HEK293 (cell line): ENCODE measurements at regions not wholly inside any gene's neighbourhood (a gene's known extent, or its start where the extent isn't known, plus 50 kb on each side); places are given as distances from the start of the nearest gene placed in this dataset.

Source experiments
- CTCF ChIA-PET: fragments of 350-600 bp; formaldehyde crosslinking; extraction: SDS; loops from one replicate; lab custom pipeline; 2021; ENCODE audit warnings: antibody characterized with exemption; lab: Yijun Ruan, JAX
- POLR2A ChIA-PET: fragments of 300-600 bp; formaldehyde crosslinking; extraction: SDS; loops from one replicate; lab custom pipeline; 2020; ENCODE audit warnings: antibody characterized with exemption, inconsistent platforms; lab: Yijun Ruan, JAX
- H3K27ac ChIP-seq: fragments of 200-500 bp; sonication (Bioruptor generic); 2 replicates; pipeline ENCODE4 v1.5.1; 2014; ENCODE audit warnings: low read depth, low read length, control low read depth, inconsistent platforms; ENCODE audit errors: extremely low read depth
- H3K36me3 ChIP-seq, 2 experiments: fragments of 200-500 bp in 1 of 2; sonication (Bioruptor generic) in 1 of 2; 1 replicate in 1 of 2; 2 replicates in 1 of 2; pipeline ENCODE4 v1.5.1; 2014 to 2017; ENCODE audit warnings: inconsistent platforms in 2 of 2, low read length in 2 of 2; ENCODE audit not compliant: control insufficient read depth in 2 of 2, insufficient read depth in 1 of 2
- H3K4me1 ChIP-seq: fragments of 200-500 bp; sonication (Bioruptor generic); 2 replicates; pipeline ENCODE4 v1.5.1; 2014; ENCODE audit warnings: mild to moderate bottlenecking, low read length, inconsistent platforms; ENCODE audit not compliant: control insufficient read depth, insufficient read depth
- H3K4me3 ChIP-seq: 2 replicates; pipeline ENCODE4 v1.5.1; 2011; ENCODE audit warnings: low read depth, mild to moderate bottlenecking, control low read depth, low read length, moderate library complexity
- H3K9me3 ChIP-seq: fragments of 200-500 bp; sonication (Bioruptor generic); 2 replicates; pipeline ENCODE4 v1.5.1; 2014; ENCODE audit warnings: low read depth, low read length, inconsistent platforms; ENCODE audit not compliant: control insufficient read depth, insufficient read depth
- BCL11B ChIP-seq: fragments of 450-650 bp; formaldehyde crosslinking; IDR thresholded peaks from 2 replicates; pipeline ENCODE4 v1.5.1; 2016; ENCODE audit warnings: low read depth, missing biosample characterization, missing genetic modification characterization
- GLIS2 ChIP-seq: fragments of 450-650 bp; formaldehyde crosslinking; IDR thresholded peaks from 2 replicates; pipeline ENCODE4 v1.5.1; 2016; ENCODE audit warnings: missing biosample characterization, missing genetic modification characterization
- HOXA7 ChIP-seq: sonication (generic); formaldehyde crosslinking; IDR thresholded peaks from 2 replicates; pipeline ENCODE4 v1.8.1; 2022; ENCODE audit warnings: missing genetic modification reagents, borderline replicate concordance
- HOXC10 ChIP-seq: sonication (generic); formaldehyde crosslinking; IDR thresholded peaks from 2 replicates; pipeline ENCODE4 v1.8.1; 2023; ENCODE audit warnings: mild to moderate bottlenecking, missing genetic modification reagents
- INSM2 ChIP-seq: fragments of 450-650 bp; formaldehyde crosslinking; IDR thresholded peaks from 2 replicates; pipeline ENCODE4 v1.5.1; 2016; ENCODE audit warnings: missing biosample characterization, missing genetic modification characterization
- KLF17 ChIP-seq: fragments of 450-650 bp; formaldehyde crosslinking; IDR thresholded peaks from 2 replicates; pipeline ENCODE4 v1.5.1; 2016; ENCODE audit warnings: missing biosample characterization, missing genetic modification characterization
- KLF9 ChIP-seq: fragments of 450-650 bp; formaldehyde crosslinking; IDR thresholded peaks from 2 replicates; pipeline ENCODE4 v1.5.1; 2016; ENCODE audit warnings: missing biosample characterization, missing genetic modification characterization, low read depth
- MZF1 ChIP-seq: fragments of 450-650 bp; formaldehyde crosslinking; IDR thresholded peaks from 2 replicates; pipeline ENCODE4 v1.5.1; 2017; ENCODE audit warnings: missing biosample characterization, missing genetic modification characterization, borderline replicate concordance
- PATZ1 ChIP-seq: fragments of 450-650 bp; formaldehyde crosslinking; IDR thresholded peaks from 2 replicates; pipeline ENCODE4 v1.5.1; 2016; ENCODE audit warnings: missing biosample characterization, missing genetic modification characterization
- SETDB1 ChIP-seq: IDR thresholded peaks from one replicate; pipeline ENCODE4 v1.6.1; 2017; ENCODE audit warnings: mild to moderate bottlenecking, low read length, moderate library complexity, mixed read lengths; ENCODE audit not compliant: insufficient read length
- ZBTB17 ChIP-seq: fragments of 450-650 bp; formaldehyde crosslinking; IDR thresholded peaks from 2 replicates; pipeline ENCODE4 v1.5.1; 2016; ENCODE audit warnings: missing biosample characterization, missing genetic modification characterization
- ZBTB20 ChIP-seq: fragments of 450-650 bp; formaldehyde crosslinking; IDR thresholded peaks from 2 replicates; pipeline ENCODE4 v1.5.1; 2016; ENCODE audit warnings: missing biosample characterization, missing genetic modification characterization
- ZBTB21 ChIP-seq: fragments of 450-650 bp; formaldehyde crosslinking; IDR thresholded peaks from 2 replicates; pipeline ENCODE4 v1.5.1; 2017; ENCODE audit warnings: missing biosample characterization, missing genetic modification characterization
- ZNF155 ChIP-seq: fragments of 450-650 bp; formaldehyde crosslinking; IDR thresholded peaks from 2 replicates; pipeline ENCODE4 v1.5.1; 2016; ENCODE audit warnings: missing biosample characterization, missing genetic modification characterization
- ZNF157 ChIP-seq: fragments of 450-650 bp; formaldehyde crosslinking; IDR thresholded peaks from 2 replicates; pipeline ENCODE4 v1.5.1; 2016; ENCODE audit warnings: missing biosample characterization, missing genetic modification characterization
- ZNF175 ChIP-seq: fragments of 450-650 bp; formaldehyde crosslinking; IDR thresholded peaks from 2 replicates; pipeline ENCODE4 v1.5.1; 2016; ENCODE audit warnings: missing biosample characterization, missing genetic modification characterization
- ZNF18 ChIP-seq: fragments of 450-650 bp; formaldehyde crosslinking; IDR thresholded peaks from 2 replicates; pipeline ENCODE4 v1.5.1; 2016; ENCODE audit warnings: missing biosample characterization, missing genetic modification characterization
- ZNF221 ChIP-seq: fragments of 450-650 bp; formaldehyde crosslinking; IDR thresholded peaks from 2 replicates; pipeline ENCODE4 v1.5.1; 2017; ENCODE audit warnings: missing biosample characterization, missing genetic modification characterization, borderline replicate concordance
- ZNF324 ChIP-seq: fragments of 450-650 bp; formaldehyde crosslinking; IDR thresholded peaks from 2 replicates; pipeline ENCODE4 v1.5.1; 2016; ENCODE audit warnings: missing biosample characterization, missing genetic modification characterization
- ZNF518A ChIP-seq: fragments of 450-650 bp; formaldehyde crosslinking; conservative IDR thresholded peaks from 2 replicates; pipeline ENCODE4 v1.5.1; 2016; ENCODE audit warnings: low read depth, missing biosample characterization, missing genetic modification characterization
- ZNF521 ChIP-seq: fragments of 450-650 bp; formaldehyde crosslinking; IDR thresholded peaks from 2 replicates; pipeline ENCODE4 v1.5.1; 2017; ENCODE audit warnings: missing biosample characterization, mild to moderate bottlenecking, missing genetic modification characterization
- ZNF610 ChIP-seq: fragments of 450-650 bp; formaldehyde crosslinking; IDR thresholded peaks from 2 replicates; pipeline ENCODE4 v1.5.1; 2016; ENCODE audit warnings: missing biosample characterization, missing genetic modification characterization, borderline replicate concordance
- ZSCAN23 ChIP-seq: fragments of 450-650 bp; formaldehyde crosslinking; IDR thresholded peaks from 2 replicates; pipeline ENCODE4 v1.5.1; 2016; ENCODE audit warnings: missing biosample characterization, missing genetic modification characterization

- POLR2A ChIA-PET: no interaction called here
- CTCF ChIA-PET: no interaction called here
- H3K36me3 ChIP-seq: no peaks in the 10 kb centered on the region
- H3K9me3 ChIP-seq: no peaks in the 10 kb centered on the region
- H3K27ac ChIP-seq: no peak overlapping the region
- TF ChIP-seq PATZ1 (tag by site-specific recombination): no peak
- TF ChIP-seq HOXA7 (CRISPR knock-in tag): no peak
- no peak for TF ChIP-seq SETDB1
- TF ChIP-seq ZBTB21 (tag by site-specific recombination): no peak
- TF ChIP-seq ZNF157 (tag by site-specific recombination): no peak
- no peak for TF ChIP-seq MZF1 (tag by site-specific recombination)
- TF ChIP-seq ZNF221 (tag by site-specific recombination): no peak
- H3K4me1 ChIP-seq: no peaks in the 10 kb centered on the region
- no peak overlapping the region for H3K4me3 ChIP-seq
These were observed 491.0 kb downstream of the SNAPC1 start for GRCh38 chr14:62253171-62253570.

GRCh38 chr14:62253911-62254310, 491.7 kb downstream of the SNAPC1 start:
- H3K9me3 ChIP-seq: no peaks in the 10 kb centered on the region
- TF ChIP-seq KLF9 (no peak), ZSCAN23 (tag by site-specific recombination) (no peak), ZNF18 (no peak), BCL11B (tag by site-specific recombination) (no peak), ZNF324 (tag by site-specific recombination) (no peak), INSM2 (tag by site-specific recombination) (no peak), HOXC10 (no peak)
- H3K4me3 ChIP-seq: no peak overlapping the region
- H3K4me1 ChIP-seq: no peaks in the 10 kb centered on the region
- no peak overlapping the region for H3K27ac ChIP-seq
- POLR2A ChIA-PET: no interaction called here
- CTCF ChIA-PET: no interaction called here
- H3K36me3 ChIP-seq: no peaks in the 10 kb centered on the region

GRCh38 chr14:62269204-62269603, 507.0 kb downstream of the SNAPC1 start:
- Histone ChIP-seq H3K36me3 (no peaks in the 10 kb centered on the region), H3K4me3 (no peak overlapping the region), H3K27ac (no peak overlapping the region), H3K9me3 (no peaks in the 10 kb centered on the region), H3K4me1 (no peaks in the 10 kb centered on the region)
- POLR2A ChIA-PET: no interaction called here
- CTCF ChIA-PET: no interaction called here
- TF ChIP-seq ZNF175 (tag by site-specific recombination): no peak
- no peak for TF ChIP-seq ZNF155 (tag by site-specific recombination)
- TF ChIP-seq GLIS2: no peak
- TF ChIP-seq ZBTB20 (tag by site-specific recombination): no peak
- no peak for TF ChIP-seq ZNF518A
- TF ChIP-seq ZNF521 (tag by site-specific recombination): no peak
- no peak for TF ChIP-seq ZBTB17
- TF ChIP-seq KLF17 (tag by site-specific recombination): no peak
- no peak for TF ChIP-seq ZNF610
